HL-60 (cell line): ENCODE measurements at regions not wholly inside any gene's neighbourhood (a gene's known extent, or its start where the extent isn't known, plus 50 kb on each side); places are given as distances from the start of the nearest gene placed in this dataset.

Source experiments
- DNase-seq, 2 experiments: peaks; one replicate each; pipeline ENCODE4 v3.0.0-alpha.2; 2010 to 2020; ENCODE audit warnings: low read depth in 1 of 2, low spot score in 1 of 2
- H3K27ac ChIP-seq: fragments of 250-450 bp; sonication (Bioruptor Pico); replicated peaks from 2 replicates; pipeline ENCODE4 v1.5.1; 2020; ENCODE audit warnings: mild to moderate bottlenecking, moderate library complexity
- H3K27me3 ChIP-seq: fragments of 250-450 bp; sonication (Bioruptor Pico); 2 replicates; pipeline ENCODE4 v1.5.1; 2021; ENCODE audit warnings: mild to moderate bottlenecking, moderate library complexity; ENCODE audit not compliant: insufficient read depth, poor library complexity, severe bottlenecking
- H3K4me3 ChIP-seq: replicated peaks from 2 replicates; pipeline ENCODE4 v1.5.1; 2011; ENCODE audit warnings: mild to moderate bottlenecking, control low read depth, low read length; ENCODE audit not compliant: insufficient read depth
- GABPA ChIP-seq: IDR thresholded peaks from 2 replicates; pipeline ENCODE4 v1.6.1; 2012; ENCODE audit warnings: low read depth
- POLR2AphosphoS5 ChIP-seq: IDR thresholded peaks from 2 replicates; pipeline ENCODE4 v1.6.1; 2012; ENCODE audit warnings: low read depth
- REST ChIP-seq: IDR thresholded peaks from 2 replicates; pipeline ENCODE4 v1.6.1; 2012; ENCODE audit warnings: low read depth; ENCODE audit not compliant: insufficient replicate concordance
- SPI1 ChIP-seq: IDR thresholded peaks from 2 replicates; pipeline ENCODE4 v1.6.1; 2012; ENCODE audit warnings: low read depth, mild to moderate bottlenecking, borderline replicate concordance
- TF ChIP-seq, protein P1 (sequence below): IDR thresholded peaks from one replicate; pipeline ENCODE4 v1.5.1; 2011; ENCODE audit warnings: low read length, control low read depth, inconsistent platforms; ENCODE audit not compliant: insufficient read depth

DNA sequence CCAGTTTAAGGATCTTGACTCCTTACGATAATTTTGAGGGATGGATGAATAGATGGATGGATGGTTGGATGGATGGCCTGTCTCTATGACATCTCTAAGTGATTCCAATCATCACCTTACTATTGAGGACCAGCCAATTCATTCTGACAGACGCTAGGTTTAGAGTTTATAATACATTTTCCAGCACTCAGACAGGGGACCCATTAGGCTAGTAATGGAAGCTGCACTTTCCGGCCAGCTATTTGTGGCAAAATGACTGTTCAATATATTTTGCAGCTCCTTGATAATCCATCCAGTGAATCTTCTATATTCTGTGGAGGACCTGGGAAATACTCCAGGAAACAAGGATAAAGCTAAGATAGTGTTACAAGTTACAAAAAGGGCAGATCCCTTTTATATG lies 262.9 kb downstream of the TDRD15 start:
- H3K27ac ChIP-seq, result no peak overlapping the region
- DNase-seq, result no peak
- no peaks in the 10 kb centered on the region for H3K27me3 ChIP-seq
- TF ChIP-seq GABPA (no peak), POLR2AphosphoS5 (no peak), REST (no peak), SPI1 (no peak)
- TF ChIP-seq, protein P1, sequence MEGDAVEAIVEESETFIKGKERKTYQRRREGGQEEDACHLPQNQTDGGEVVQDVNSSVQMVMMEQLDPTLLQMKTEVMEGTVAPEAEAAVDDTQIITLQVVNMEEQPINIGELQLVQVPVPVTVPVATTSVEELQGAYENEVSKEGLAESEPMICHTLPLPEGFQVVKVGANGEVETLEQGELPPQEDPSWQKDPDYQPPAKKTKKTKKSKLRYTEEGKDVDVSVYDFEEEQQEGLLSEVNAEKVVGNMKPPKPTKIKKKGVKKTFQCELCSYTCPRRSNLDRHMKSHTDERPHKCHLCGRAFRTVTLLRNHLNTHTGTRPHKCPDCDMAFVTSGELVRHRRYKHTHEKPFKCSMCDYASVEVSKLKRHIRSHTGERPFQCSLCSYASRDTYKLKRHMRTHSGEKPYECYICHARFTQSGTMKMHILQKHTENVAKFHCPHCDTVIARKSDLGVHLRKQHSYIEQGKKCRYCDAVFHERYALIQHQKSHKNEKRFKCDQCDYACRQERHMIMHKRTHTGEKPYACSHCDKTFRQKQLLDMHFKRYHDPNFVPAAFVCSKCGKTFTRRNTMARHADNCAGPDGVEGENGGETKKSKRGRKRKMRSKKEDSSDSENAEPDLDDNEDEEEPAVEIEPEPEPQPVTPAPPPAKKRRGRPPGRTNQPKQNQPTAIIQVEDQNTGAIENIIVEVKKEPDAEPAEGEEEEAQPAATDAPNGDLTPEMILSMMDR, result no peak
- H3K4me3 ChIP-seq, result no peak overlapping the region

DNA sequence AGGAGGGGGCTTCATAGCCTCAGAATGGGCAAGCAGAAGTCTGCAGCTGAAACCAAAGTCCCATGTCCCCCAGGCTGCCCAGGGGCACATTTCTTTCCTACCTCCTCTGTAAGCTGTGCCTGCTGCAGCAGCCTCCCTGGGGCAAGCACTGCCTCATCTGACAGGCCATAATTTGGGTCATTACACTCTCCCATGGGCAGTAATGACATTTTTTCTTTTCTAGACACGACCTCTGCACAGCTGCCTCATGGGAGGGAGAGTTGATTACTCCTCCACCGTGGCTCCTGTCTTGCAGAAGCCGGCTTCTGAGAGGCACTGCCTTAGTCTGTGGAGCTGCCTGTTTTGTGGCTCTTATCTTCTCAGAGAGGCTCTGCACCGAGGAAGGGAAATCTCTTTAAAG lies 268.9 kb downstream of the TDRD15 start:
- no peak for DNase-seq
- H3K4me3 ChIP-seq, result no peak overlapping the region
- no peaks in the 10 kb centered on the region for H3K27me3 ChIP-seq
- no peak for TF ChIP-seq POLR2AphosphoS5
- no peak for TF ChIP-seq GABPA
- TF ChIP-seq, protein P1, result no peak
- H3K27ac ChIP-seq, result no peak overlapping the region

- no peak for DNase-seq
- H3K27ac ChIP-seq, result no peak overlapping the region
- H3K27me3 ChIP-seq, result no peaks in the 10 kb centered on the region
- H3K4me3 ChIP-seq, result no peak overlapping the region
- no peak for TF ChIP-seq GABPA
- TF ChIP-seq POLR2AphosphoS5, result no peak
- TF ChIP-seq SPI1, result no peak
- TF ChIP-seq, protein P1, result no peak
- no peak for TF ChIP-seq REST
Observed at GRCh38 chr2:21393173-21393572, 269.4 kb downstream of the TDRD15 start.

DNA sequence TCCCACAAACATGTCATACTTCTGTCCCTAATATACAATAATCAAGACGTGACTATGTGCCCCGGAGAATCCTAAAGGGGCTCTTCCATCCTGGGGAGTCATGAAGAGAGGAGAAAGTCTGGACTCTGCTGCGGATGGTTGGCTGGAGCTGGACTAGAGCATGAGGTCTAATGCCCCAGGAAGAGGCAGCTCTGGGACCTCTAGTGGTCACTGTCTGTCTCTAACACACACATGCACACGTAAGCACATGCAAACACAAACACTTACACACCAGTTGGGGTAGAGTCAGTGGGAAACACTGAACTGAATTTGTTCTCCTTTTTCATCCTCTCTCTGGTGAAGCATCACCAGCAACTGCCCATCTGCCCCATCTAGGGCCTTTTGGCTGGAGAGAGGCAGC lies 271.6 kb downstream of the TDRD15 start:
- Histone ChIP-seq H3K4me3 (no peak overlapping the region), H3K27ac (no peak overlapping the region), H3K27me3 (no peaks in the 10 kb centered on the region)
- TF ChIP-seq REST, result no peak
- no peak for TF ChIP-seq SPI1
- no peak for TF ChIP-seq POLR2AphosphoS5
- TF ChIP-seq, protein P1, result no peak
- TF ChIP-seq GABPA, result no peak
- no peak for DNase-seq
